ENCODE measurements at regions not wholly inside any gene's neighbourhood (a gene's known extent, or its start where the extent isn't known, plus 50 kb on each side); places are given as distances from the start of the nearest gene placed in this dataset.

DNA sequence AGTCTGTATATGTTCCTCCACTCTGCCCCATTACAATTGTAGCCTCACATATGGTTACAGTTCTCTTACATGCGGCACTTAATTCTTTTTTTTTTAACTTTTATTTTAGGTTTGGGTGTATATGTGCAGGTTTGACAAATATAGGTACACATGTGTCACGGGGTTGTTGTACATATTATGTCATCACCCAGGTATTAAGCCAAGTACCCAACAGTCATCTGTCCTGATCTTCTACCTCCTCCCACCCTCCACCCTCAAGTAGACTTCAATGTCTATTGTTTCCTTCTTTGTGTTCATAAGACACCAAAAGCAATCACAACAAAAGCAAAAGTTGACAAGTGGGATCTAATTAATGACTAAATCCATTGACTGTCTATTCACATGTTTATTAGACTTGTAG is 144.6 kb upstream of the TP63 start:
- no peaks in the 10 kb centered on the region for H3K4me1 Mint-ChIP-seq
- no peak overlapping the region for H3K27ac Mint-ChIP-seq
- ATAC-seq, result no peak
- H3K36me3 Mint-ChIP-seq (ENCODE audit: low read depth), result no peaks in the 10 kb centered on the region
- intact Hi-C loops (cut with DNase I, micrococcal nuclease), result no loop called here
- ChIA-PET POLR2A (no interaction called here), CTCF (interaction anchor here (0.7 to 0.9 kb wide), 2 partner anchors 11 to 475 kb away, joined by 3 read pairs; no protein-coding TSS in a partner anchor)
- H3K9me3 Mint-ChIP-seq (ENCODE audit: low read depth), result no peaks in the 10 kb centered on the region
- no peak for DNase-seq
- H3K27me3 Mint-ChIP-seq, result no peaks in the 10 kb centered on the region
- H3K4me3 Mint-ChIP-seq, result no peak overlapping the region

DNA sequence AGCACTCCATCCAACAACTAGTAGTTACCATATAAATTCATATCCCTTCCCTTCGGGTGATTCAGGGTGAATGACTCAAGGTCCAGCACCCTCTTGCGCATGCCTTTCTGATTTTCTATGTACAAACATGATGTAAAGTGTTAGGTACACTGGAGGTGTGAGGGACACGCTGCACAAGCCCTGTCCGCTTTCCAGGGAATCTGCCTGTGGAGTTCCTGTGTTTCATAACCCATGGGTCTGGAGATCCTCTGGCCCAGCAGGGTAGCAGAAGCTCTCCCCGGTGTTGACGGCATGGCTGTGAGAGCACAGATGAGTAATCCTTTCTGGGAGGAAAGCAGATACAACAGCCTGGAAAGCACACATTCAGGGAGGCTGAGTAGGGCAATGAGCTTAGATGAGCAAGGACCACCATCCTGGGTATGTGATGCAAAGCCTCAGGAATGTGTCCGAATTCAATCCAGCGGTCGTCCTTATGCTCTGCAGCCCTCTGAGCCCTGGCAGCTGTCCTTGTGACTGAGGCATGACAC is 142.9 kb upstream of the TP63 start:
- Mint-ChIP-seq H3K9me3 (ENCODE audit: low read depth) (no peaks in the 10 kb centered on the region), H3K36me3 (ENCODE audit: low read depth) (no peaks in the 10 kb centered on the region), H3K27ac (no peak overlapping the region), H3K4me3 (no peak overlapping the region), H3K4me1 (no peaks in the 10 kb centered on the region), H3K27me3 (no peaks in the 10 kb centered on the region)
- CTCF ChIA-PET, result interaction anchor here (0.6 to 1.1 kb wide), 2 partner anchors 10 to 215 kb away, joined by 3 read pairs; no protein-coding TSS in a partner anchor
- no peak for ATAC-seq
- DNase-seq, result no peak
- intact Hi-C loops (cut with DNase I, micrococcal nuclease), result no loop called here
- POLR2A ChIA-PET, result no interaction called here

DNA sequence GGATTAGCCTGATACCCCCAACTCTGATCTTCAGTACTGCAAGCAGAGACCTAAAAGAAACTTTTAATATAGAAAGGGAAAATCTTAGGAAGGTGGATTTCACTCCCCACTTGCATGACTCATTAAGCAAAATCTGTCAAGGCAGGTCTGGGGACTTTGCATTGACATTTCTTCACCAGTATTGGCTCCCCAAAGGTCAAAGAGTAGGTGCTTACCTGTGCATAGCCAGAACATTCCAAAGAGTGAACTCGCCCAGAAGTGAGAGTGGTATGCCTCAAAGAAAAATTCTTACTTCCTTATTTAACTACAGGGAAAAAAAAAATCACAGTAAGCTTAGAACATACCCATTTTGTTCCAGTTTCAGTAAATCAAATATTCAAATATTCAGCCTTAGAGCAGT is 140.9 kb upstream of the TP63 start:
- Mint-ChIP-seq H3K4me3 (no peak overlapping the region), H3K9me3 (ENCODE audit: low read depth) (no peaks in the 10 kb centered on the region), H3K4me1 (no peaks in the 10 kb centered on the region), H3K27me3 (no peaks in the 10 kb centered on the region), H3K27ac (no peak overlapping the region), H3K36me3 (ENCODE audit: low read depth) (no peaks in the 10 kb centered on the region)
- intact Hi-C loops (cut with DNase I, micrococcal nuclease), result no loop called here
- ATAC-seq, result no peak
- ChIA-PET POLR2A (no interaction called here), CTCF (no interaction called here)
- DNase-seq, result no peak

GRCh38 chr3:189490749-189491148 is 140.4 kb upstream of the TP63 start:
- H3K27me3 Mint-ChIP-seq, result no peaks in the 10 kb centered on the region
- H3K27ac Mint-ChIP-seq, result no peak overlapping the region
- intact Hi-C loops (cut with DNase I, micrococcal nuclease), result no loop called here
- ChIA-PET POLR2A (no interaction called here), CTCF (no interaction called here)
- no peaks in the 10 kb centered on the region for H3K9me3 Mint-ChIP-seq (ENCODE audit: low read depth)
- no peaks in the 10 kb centered on the region for H3K36me3 Mint-ChIP-seq (ENCODE audit: low read depth)
- H3K4me3 Mint-ChIP-seq, result no peak overlapping the region
- ATAC-seq, result no peak
- H3K4me1 Mint-ChIP-seq, result no peaks in the 10 kb centered on the region
- DNase-seq, result no peak

- intact Hi-C loops (cut with DNase I, micrococcal nuclease), result no loop called here
- POLR2A ChIA-PET, result no interaction called here
- Mint-ChIP-seq H3K36me3 (ENCODE audit: low read depth) (no peaks in the 10 kb centered on the region), H3K27me3 (no peaks in the 10 kb centered on the region), H3K4me3 (no peak overlapping the region), H3K27ac (no peak overlapping the region), H3K9me3 (ENCODE audit: low read depth) (no peaks in the 10 kb centered on the region), H3K4me1 (no peaks in the 10 kb centered on the region)
- no peak for DNase-seq
- no peak for ATAC-seq
- CTCF ChIA-PET, result interaction anchor here (0.6 kb wide), 1 partner anchor 498 kb away, joined by 3 read pairs; no protein-coding TSS in a partner anchor
Observed at GRCh38 chr3:189491831-189492230, 139.4 kb upstream of the TP63 start.

DNA sequence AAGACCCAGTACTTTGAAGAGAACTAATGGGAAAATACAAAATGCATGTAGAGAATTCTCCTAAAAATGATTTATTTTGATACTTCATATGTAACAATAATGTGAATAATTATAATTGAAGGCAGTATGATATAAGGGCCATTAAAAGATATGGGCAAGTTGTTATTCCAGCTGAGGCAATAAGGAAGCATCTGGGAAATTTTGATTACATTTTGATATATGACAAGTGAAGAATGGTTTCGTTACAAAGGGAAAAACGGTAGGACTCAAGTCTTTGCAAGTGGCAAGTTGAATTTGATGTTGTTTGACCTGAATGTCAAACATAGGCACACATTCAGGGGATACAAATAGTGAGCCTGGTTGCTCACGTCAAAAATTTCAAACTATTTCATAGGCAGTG is 137.9 kb upstream of the TP63 start:
- CTCF ChIA-PET, result interaction anchor here (0.8 kb wide), 1 partner anchor 50 kb away, joined by 3 read pairs; no protein-coding TSS in a partner anchor

DNA sequence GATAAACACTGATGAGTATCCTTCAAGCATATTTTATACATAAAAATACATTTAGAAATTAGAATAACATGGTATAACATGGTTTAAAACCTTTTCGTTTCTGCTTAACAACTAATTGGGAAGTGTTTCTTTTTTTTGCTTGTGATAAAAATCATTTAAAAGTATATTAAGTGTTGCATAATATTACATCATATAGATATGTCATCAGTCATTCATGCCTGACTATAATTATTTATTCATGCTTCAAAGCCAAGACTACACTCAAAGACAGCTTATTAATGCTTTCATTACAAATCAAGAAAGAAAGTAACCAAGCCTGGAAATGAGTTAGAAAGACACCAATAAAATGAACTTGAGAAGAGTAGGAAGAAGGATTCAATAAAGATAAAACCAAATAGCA is 136.6 kb upstream of the TP63 start:
- intact Hi-C loops (cut with DNase I, micrococcal nuclease), result no loop called here
- Mint-ChIP-seq H3K27ac (no peak overlapping the region), H3K36me3 (ENCODE audit: low read depth) (no peaks in the 10 kb centered on the region), H3K4me1 (no peaks in the 10 kb centered on the region), H3K27me3 (no peaks in the 10 kb centered on the region), H3K4me3 (no peak overlapping the region), H3K9me3 (ENCODE audit: low read depth) (no peaks in the 10 kb centered on the region)
- ChIA-PET POLR2A (no interaction called here), CTCF (interaction anchor here (0.9 to 1.1 kb wide), 2 partner anchors 13 to 22 kb away, joined by 3 to 4 read pairs; no protein-coding TSS in a partner anchor)
- no peak for ATAC-seq
- DNase-seq, result no peak

More for the DNA sequence above, 137.9 kb upstream of the TP63 start:
- H3K4me1 Mint-ChIP-seq, result no peaks in the 10 kb centered on the region
- intact Hi-C loops (cut with DNase I, micrococcal nuclease), result no loop called here
- no peaks in the 10 kb centered on the region for H3K36me3 Mint-ChIP-seq (ENCODE audit: low read depth)
- H3K4me3 Mint-ChIP-seq, result no peak overlapping the region
- no peak for DNase-seq
- H3K27me3 Mint-ChIP-seq, result no peaks in the 10 kb centered on the region
- POLR2A ChIA-PET, result no interaction called here
- ATAC-seq, result no peak
- no peaks in the 10 kb centered on the region for H3K9me3 Mint-ChIP-seq (ENCODE audit: low read depth)
- H3K27ac Mint-ChIP-seq, result no peak overlapping the region

GRCh38 chr3:189496375-189497138 is 134.6 kb upstream of the TP63 start:
- H3K27me3 Mint-ChIP-seq, result no peaks in the 10 kb centered on the region
- H3K9me3 Mint-ChIP-seq (ENCODE audit: low read depth), result peaks cover 8% of the 10 kb centered on the region
- H3K4me1 Mint-ChIP-seq, result peaks cover 8% of the 10 kb centered on the region
- no peak overlapping the region for H3K4me3 Mint-ChIP-seq
- no peak overlapping the region for H3K27ac Mint-ChIP-seq
- no peak for ATAC-seq
- POLR2A ChIA-PET, result no interaction called here
- CTCF ChIA-PET, result interaction anchor here (0.6 to 1.1 kb wide), 2 partner anchors 16 to 1800 kb away, joined by 3 read pairs; no protein-coding TSS in a partner anchor
- DNase-seq, result no peak
- intact Hi-C loops (cut with DNase I, micrococcal nuclease), result no loop called here
- H3K36me3 Mint-ChIP-seq (ENCODE audit: low read depth), result peaks cover 2% of the 10 kb centered on the region

- Mint-ChIP-seq H3K27me3 (no peaks in the 10 kb centered on the region), H3K9me3 (ENCODE audit: low read depth) (peaks cover 9% of the 10 kb centered on the region), H3K27ac (no peak overlapping the region), H3K4me3 (no peak overlapping the region), H3K4me1 (peaks cover 20% of the 10 kb centered on the region), H3K36me3 (ENCODE audit: low read depth) (peaks cover 2% of the 10 kb centered on the region)
- DNase-seq, result no peak
- no peak for ATAC-seq
- intact Hi-C loops (cut with DNase I, micrococcal nuclease), result no loop called here
- POLR2A ChIA-PET, result no interaction called here
- CTCF ChIA-PET, result no interaction called here
Observed at GRCh38 chr3:189498995-189499704, 132.0 kb upstream of the TP63 start.

GRCh38 chr3:189500299-189500698 is 130.9 kb upstream of the TP63 start:
- Mint-ChIP-seq H3K4me1 (peaks cover 24% of the 10 kb centered on the region), H3K9me3 (ENCODE audit: low read depth) (peaks cover 9% of the 10 kb centered on the region), H3K36me3 (ENCODE audit: low read depth) (peaks cover 2% of the 10 kb centered on the region), H3K27ac (no peak overlapping the region), H3K27me3 (no peaks in the 10 kb centered on the region), H3K4me3 (no peak overlapping the region)
- ChIA-PET POLR2A (no interaction called here), CTCF (no interaction called here)
- intact Hi-C loops (cut with DNase I, micrococcal nuclease), result no loop called here
- ATAC-seq, result peak; percentile 39
- DNase-seq, result peak; percentile 16

GRCh38 chr3:189500798-189501495 is 130.2 kb upstream of the TP63 start:
- no peak overlapping the region for H3K27ac Mint-ChIP-seq
- no peak for DNase-seq
- H3K36me3 Mint-ChIP-seq (ENCODE audit: low read depth), result peaks cover 2% of the 10 kb centered on the region
- POLR2A ChIA-PET, result no interaction called here
- intact Hi-C loops (cut with DNase I, micrococcal nuclease), result no loop called here
- ATAC-seq, result no peak
- CTCF ChIA-PET, result no interaction called here
- no peaks in the 10 kb centered on the region for H3K27me3 Mint-ChIP-seq
- H3K4me1 Mint-ChIP-seq, result peaks cover 24% of the 10 kb centered on the region
- peaks cover 9% of the 10 kb centered on the region for H3K9me3 Mint-ChIP-seq (ENCODE audit: low read depth)
- no peak overlapping the region for H3K4me3 Mint-ChIP-seq
